Ascending aorta (tissue), 2 donors: ENCODE measurements at regions not wholly inside any gene's neighbourhood (a gene's known extent, or its start where the extent isn't known, plus 50 kb on each side); places are given as distances from the start of the nearest gene placed in this dataset.
"Not testable (repeated sequence)": the region's sequence is repeated elsewhere in the genome, so short reads cannot be mapped to it uniquely, and the experiment has no call there.

Source experiments
- DNase-seq, 2 donors: peaks; one replicate each; pipeline ENCODE4 v3.0.0-alpha.2; 2019; ENCODE audit warnings: low spot score in 2 of 2
- H3K27ac ChIP-seq, 2 donors: fragments of 200-600 bp; sonication (generic); one replicate each; pipeline ENCODE4 v1.5.1; 2016 to 2017; ENCODE audit warnings: mild to moderate bottlenecking in 1 of 2
- H3K27me3 ChIP-seq: fragments of 200-600 bp; sonication (generic); one replicate; pipeline ENCODE4 v1.5.1; 2017
- H3K36me3 ChIP-seq, 2 donors: fragments of 200-600 bp; sonication (generic); one replicate each; pipeline ENCODE4 v1.5.1; 2016
- H3K4me1 ChIP-seq, 2 donors: fragments of 200-600 bp; sonication (generic); one replicate each; pipeline ENCODE4 v1.5.1; 2016 to 2017; ENCODE audit warnings: mild to moderate bottlenecking in 1 of 2
- H3K4me3 ChIP-seq, 2 donors: fragments of 200-600 bp; sonication (generic); one replicate each; pipeline ENCODE4 v1.5.1; 2016 to 2017; ENCODE audit warnings: mild to moderate bottlenecking in 1 of 2
- H3K9me3 ChIP-seq, 2 donors: fragments of 200-600 bp; sonication (generic); one replicate each; pipeline ENCODE4 v1.5.1; 2016
- intact Hi-C: fragments of 100-400 bp; cut with DNase I; formaldehyde crosslinking; loops from one replicate; pipeline ENCODE4 v1.15.1; 2023
- TF ChIP-seq, protein P1 (sequence below), 3 experiments: fragments of 200-600 bp in 2 of 3; fragments of 450-650 bp in 1 of 3; sonication (generic) in 2 of 3; IDR thresholded peaks; one replicate each; pipeline ENCODE4 v1.5.1; 2016 to 2019; ENCODE audit warnings: antibody characterized with exemption in 3 of 3, mild to moderate bottlenecking in 1 of 3, moderate library complexity in 1 of 3

DNA sequence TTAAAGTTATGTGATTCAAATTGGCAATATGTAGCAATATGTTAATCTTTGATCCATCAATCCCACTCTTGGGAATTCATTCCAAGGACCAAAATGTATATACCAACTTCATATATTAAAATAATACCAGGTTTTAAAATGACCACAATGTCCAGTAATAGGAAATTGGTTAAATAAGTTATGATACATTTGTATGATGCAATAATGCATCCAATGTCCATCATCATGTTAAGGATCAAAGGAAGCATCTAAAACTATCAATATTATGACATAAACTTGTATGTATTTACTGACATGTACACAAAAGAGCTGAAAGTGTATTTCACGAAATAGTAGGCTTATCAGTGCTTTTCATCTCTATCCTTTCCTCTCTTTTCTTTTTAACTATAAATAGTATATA, 406.0 kb downstream of the RSL24D1 start:
- H3K27ac ChIP-seq: no peak overlapping the region
- no peaks in the 10 kb centered on the region for H3K27me3 ChIP-seq
- H3K9me3 ChIP-seq: no peaks in the 10 kb centered on the region
- H3K4me3 ChIP-seq: no peak overlapping the region
- no peaks in the 10 kb centered on the region for H3K4me1 ChIP-seq
- DNase-seq: no peak
- TF ChIP-seq, protein P1, sequence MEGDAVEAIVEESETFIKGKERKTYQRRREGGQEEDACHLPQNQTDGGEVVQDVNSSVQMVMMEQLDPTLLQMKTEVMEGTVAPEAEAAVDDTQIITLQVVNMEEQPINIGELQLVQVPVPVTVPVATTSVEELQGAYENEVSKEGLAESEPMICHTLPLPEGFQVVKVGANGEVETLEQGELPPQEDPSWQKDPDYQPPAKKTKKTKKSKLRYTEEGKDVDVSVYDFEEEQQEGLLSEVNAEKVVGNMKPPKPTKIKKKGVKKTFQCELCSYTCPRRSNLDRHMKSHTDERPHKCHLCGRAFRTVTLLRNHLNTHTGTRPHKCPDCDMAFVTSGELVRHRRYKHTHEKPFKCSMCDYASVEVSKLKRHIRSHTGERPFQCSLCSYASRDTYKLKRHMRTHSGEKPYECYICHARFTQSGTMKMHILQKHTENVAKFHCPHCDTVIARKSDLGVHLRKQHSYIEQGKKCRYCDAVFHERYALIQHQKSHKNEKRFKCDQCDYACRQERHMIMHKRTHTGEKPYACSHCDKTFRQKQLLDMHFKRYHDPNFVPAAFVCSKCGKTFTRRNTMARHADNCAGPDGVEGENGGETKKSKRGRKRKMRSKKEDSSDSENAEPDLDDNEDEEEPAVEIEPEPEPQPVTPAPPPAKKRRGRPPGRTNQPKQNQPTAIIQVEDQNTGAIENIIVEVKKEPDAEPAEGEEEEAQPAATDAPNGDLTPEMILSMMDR (IDR thresholded peaks at IDR 0.05): no peak
- H3K36me3 ChIP-seq: no peaks in the 10 kb centered on the region
- intact Hi-C loops: no loop called here

DNA sequence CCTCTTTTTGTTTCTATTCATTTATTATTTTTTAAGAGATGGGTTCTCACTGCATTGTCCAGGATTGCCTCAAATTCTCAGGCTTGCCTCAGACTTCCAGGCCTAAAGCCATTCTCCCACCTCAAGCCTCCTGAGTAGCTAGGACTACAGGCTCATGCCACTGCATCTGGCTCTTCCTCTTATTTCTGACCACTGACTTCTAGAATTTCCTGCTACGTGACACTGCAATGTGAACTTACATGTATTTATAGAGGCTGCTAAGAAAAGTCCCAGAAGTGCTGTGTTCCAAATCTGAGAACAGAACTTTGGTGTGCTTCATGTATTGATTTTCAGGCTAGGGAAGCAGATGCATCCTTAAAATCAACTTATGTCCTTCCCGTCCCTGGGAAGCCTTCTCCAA, 407.4 kb downstream of the RSL24D1 start:
- Histone ChIP-seq H3K27me3 (no peaks in the 10 kb centered on the region), H3K9me3 (no peaks in the 10 kb centered on the region), H3K36me3 (no peaks in the 10 kb centered on the region), H3K4me1 (no peaks in the 10 kb centered on the region), H3K4me3 (no peak overlapping the region), H3K27ac (peak overlapping the region; percentile 12 to 61)
- intact Hi-C loops: no loop called here
- DNase-seq: no peak
- TF ChIP-seq, protein P1 (IDR thresholded peaks at IDR 0.05): no peak

DNA sequence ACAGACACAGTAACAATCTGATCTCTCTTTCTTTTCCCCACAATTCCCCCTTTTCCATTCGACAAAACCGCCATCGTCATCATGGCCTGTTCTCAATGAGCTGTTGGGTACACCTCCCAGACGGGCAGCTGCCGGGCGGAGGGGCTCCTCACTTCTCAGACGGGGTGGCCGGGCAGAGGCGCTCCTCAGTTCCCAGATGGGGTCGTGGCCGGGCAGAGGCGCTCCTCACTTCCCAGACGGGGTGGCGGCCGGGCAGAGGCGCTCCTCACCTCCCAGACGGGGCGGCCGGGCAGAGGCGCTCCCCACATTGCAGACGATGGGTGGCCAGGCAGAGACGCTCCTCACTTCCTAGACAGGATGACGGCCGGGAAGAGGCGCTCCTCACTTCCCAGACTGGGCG, 415.5 kb downstream of the RSL24D1 start:
- H3K4me3 ChIP-seq, H3K4me1 ChIP-seq, H3K9me3 ChIP-seq, H3K36me3 ChIP-seq, intact Hi-C loops, DNase-seq, H3K27me3 ChIP-seq, H3K27ac ChIP-seq: not testable (repeated sequence)

DNA sequence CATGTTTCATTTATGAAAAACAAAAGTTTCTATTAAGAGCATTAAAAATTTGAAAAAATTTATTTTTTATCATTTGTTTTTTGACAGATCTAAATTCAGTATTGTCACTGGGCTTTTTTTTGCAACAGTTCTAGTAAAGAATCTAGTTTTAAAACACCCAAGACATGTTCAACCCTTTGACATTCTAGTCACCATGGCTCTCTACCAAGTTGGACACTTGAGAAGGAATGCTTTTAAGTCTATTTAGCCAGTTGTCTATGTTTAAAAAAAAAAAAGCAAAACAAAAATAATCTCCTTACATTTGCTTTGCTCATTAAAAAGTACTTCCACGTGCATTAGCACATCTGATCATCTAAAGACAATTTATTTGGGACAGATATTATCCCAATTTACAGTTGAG, 417.5 kb downstream of the RSL24D1 start:
- no peak overlapping the region for H3K4me3 ChIP-seq
- H3K4me1 ChIP-seq: no peaks in the 10 kb centered on the region
- DNase-seq: no peak
- no peaks in the 10 kb centered on the region for H3K27me3 ChIP-seq
- intact Hi-C loops: no loop called here
- H3K27ac ChIP-seq: no peak overlapping the region
- peaks cover 0 to 7% of the 10 kb centered on the region in 2 donors for H3K9me3 ChIP-seq
- H3K36me3 ChIP-seq: no peaks in the 10 kb centered on the region
- TF ChIP-seq, protein P1 (IDR thresholded peaks at IDR 0.05): no peak

DNA sequence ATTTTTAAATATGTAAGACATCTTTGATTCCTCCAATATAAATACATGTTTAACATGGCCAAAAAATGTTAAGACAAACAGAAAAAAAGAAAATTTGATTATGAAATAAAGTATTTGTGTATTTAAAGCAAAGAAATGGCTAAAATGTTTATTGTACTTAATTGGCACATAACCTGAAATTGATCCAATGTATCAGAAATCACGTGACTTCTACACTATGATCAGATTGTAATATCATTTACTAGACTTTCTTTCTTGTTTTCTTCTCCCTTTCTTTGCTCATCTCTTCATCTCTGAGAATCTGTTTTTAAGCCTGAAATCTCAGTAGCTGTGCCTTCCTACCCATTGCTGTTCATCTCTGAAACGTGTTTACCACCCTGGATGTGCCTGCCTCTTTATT, 420.3 kb downstream of the RSL24D1 start:
- no peak for DNase-seq
- intact Hi-C loops: no loop called here

DNA sequence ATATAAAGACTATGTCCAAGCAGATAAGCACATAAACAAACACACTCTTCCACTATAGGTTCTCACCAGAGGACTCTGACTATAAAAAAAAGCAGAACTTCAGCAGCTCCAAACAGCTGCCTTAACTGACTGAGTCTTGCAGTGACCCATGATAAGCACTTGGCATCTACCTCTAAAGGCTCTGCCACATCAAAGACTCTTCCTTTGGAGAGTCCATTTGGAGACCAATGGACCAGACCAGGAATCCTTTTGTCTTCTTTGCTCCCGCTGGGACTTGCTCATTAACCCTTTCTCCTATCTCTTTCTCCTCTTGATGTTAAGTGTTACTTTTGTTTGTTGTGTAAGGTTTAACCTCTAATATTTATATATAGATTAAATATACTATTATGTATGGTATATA, 424.1 kb downstream of the RSL24D1 start:
- H3K27me3 ChIP-seq: no peaks in the 10 kb centered on the region
- intact Hi-C loops: no loop called here
- H3K27ac ChIP-seq: no peak overlapping the region
- H3K4me3 ChIP-seq: no peak overlapping the region
- H3K4me1 ChIP-seq: no peaks in the 10 kb centered on the region
- H3K36me3 ChIP-seq: no peaks in the 10 kb centered on the region
- no peaks in the 10 kb centered on the region for H3K9me3 ChIP-seq
- DNase-seq: no peak
- TF ChIP-seq, protein P1 (IDR thresholded peaks at IDR 0.05): no peak

More for the DNA sequence above, 420.3 kb downstream of the RSL24D1 start:
- no peak overlapping the region for H3K27ac ChIP-seq
- H3K4me3 ChIP-seq: no peak overlapping the region
- TF ChIP-seq, protein P1 (IDR thresholded peaks at IDR 0.05): no peak
- no peaks in the 10 kb centered on the region for H3K4me1 ChIP-seq
- H3K27me3 ChIP-seq: no peaks in the 10 kb centered on the region
- H3K36me3 ChIP-seq: no peaks in the 10 kb centered on the region
- no peaks in the 10 kb centered on the region for H3K9me3 ChIP-seq

DNA sequence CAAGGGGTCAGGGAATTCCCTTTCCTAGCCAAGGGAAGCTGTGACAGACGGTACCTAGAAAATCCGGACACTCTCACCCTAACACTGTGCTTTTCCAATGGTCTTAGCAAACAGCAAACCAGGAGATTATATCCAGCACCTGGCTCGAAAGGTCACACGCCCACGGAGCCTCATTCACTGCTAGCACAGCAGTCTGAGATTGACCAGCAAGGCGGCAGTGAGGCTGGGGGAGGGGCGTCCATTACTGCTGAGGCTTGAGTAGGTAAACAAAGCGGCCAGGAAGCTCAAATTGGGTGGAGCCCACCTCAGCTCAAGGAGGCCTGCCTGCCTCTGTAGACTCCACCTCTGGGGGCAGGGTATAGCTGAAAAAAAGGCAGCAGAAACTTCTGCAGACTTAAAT, 447.3 kb downstream of the RSL24D1 start:
- H3K27ac ChIP-seq, H3K9me3 ChIP-seq, H3K4me3 ChIP-seq, H3K36me3 ChIP-seq, DNase-seq, H3K4me1 ChIP-seq, H3K27me3 ChIP-seq, intact Hi-C loops: not testable (repeated sequence)
